ENCODE measurements at regions not wholly inside any gene's neighbourhood (a gene's known extent, or its start where the extent isn't known, plus 50 kb on each side); places are given as distances from the start of the nearest gene placed in this dataset.

DNA sequence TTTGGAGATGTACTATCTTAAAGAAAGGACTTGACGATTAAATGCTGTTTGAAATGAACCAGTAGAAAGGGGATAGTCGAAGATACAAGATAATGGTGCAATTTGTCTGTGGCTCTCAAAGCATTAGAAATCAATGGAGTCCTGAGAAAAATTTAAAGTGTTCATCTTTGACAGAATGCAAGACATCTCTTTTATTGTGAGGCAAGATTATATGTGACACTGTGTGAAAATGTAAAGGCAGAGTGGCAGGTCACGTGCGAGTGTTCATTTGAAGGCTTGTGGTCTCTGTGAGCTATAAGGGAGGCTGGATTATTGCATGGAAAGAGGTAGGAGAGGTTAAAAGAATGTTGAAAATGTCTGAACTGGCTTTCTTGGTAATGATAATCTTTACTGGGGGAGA, 709.2 kb downstream of the DSC3 start:
- Histone ChIP-seq H3K18ac (ENCODE audit: extremely low read depth, low read length) (no peak overlapping the region), H3K4me3 (ENCODE audit: extremely low read depth in 1 of 4, insufficient read depth in 2 of 4, low read depth in 3 of 4, low read length in 4 of 4) (no peak overlapping the region), H3K79me2 (ENCODE audit: control insufficient read depth in 1 of 2, insufficient read depth in 2 of 2, low read length in 2 of 2) (no peaks in the 10 kb centered on the region), H3K27me3 (replicated peaks in 1 of 4; ENCODE audit: control insufficient read depth in 3 of 4, extremely low read depth in 1 of 4, insufficient read depth in 3 of 4, low read length in 3 of 4) (no peaks in the 10 kb centered on the region), H4K20me1 (replicated peaks in 1 of 2; ENCODE audit: control insufficient read depth in 1 of 2, insufficient read depth in 2 of 2, low read length in 2 of 2) (no peaks in the 10 kb centered on the region), H4K5ac (ENCODE audit: insufficient read length, low read depth, low read length) (no peak overlapping the region), H3K9ac (replicated peaks in 1 of 4; ENCODE audit: extremely low read depth in 1 of 4, low read depth in 3 of 4, low read length in 3 of 4) (no peak overlapping the region), H4K8ac (ENCODE audit: extremely low read depth, insufficient read depth, low read length) (no peak overlapping the region), H3K36me3 (ENCODE audit: control insufficient read depth in 2 of 4, insufficient read depth in 4 of 4, low read length in 3 of 4) (no peaks in the 10 kb centered on the region), H3K23me2 (ENCODE audit: low read depth, low read length) (no peaks in the 10 kb centered on the region), H3K27ac (ENCODE audit: low read depth, low read length) (no peak overlapping the region), H3K56ac (replicated peaks; ENCODE audit: insufficient read length, low read depth, low read length) (no peak overlapping the region), H2BK12ac (ENCODE audit: low read depth, low read length) (no peak overlapping the region), H3K4ac (replicated peaks; ENCODE audit: insufficient read length, low read depth, low read length) (no peak overlapping the region), H2AK5ac (ENCODE audit: low read depth, low read length) (no peak overlapping the region), H2BK20ac (ENCODE audit: low read length) (no peak overlapping the region), H3K23ac (ENCODE audit: insufficient read length) (no peak overlapping the region), H2BK120ac (replicated peaks; ENCODE audit: low read depth, low read length) (no peak overlapping the region), H3K4me2 (ENCODE audit: insufficient read depth in 1 of 2, low read depth in 2 of 2, low read length in 2 of 2) (no peak overlapping the region), H2BK5ac (ENCODE audit: low read depth, low read length) (no peak overlapping the region), H3K14ac (ENCODE audit: insufficient read length) (no peak overlapping the region), H3K9me3 (ENCODE audit: insufficient read depth in 2 of 2, low read depth in 1 of 2, low read length in 1 of 2) (no peaks in the 10 kb centered on the region), H2BK15ac (ENCODE audit: low read length) (no peak overlapping the region), H4K91ac (replicated peaks; ENCODE audit: insufficient read length, low read length) (no peak overlapping the region), H3K4me1 (replicated peaks in 1 of 4; ENCODE audit: control insufficient read depth in 3 of 4, insufficient read depth in 4 of 4, low read length in 3 of 4) (no peaks in the 10 kb centered on the region), H3K79me1 (ENCODE audit: low read depth, low read length) (no peaks in the 10 kb centered on the region), H2AFZ (ENCODE audit: low read length) (no peak overlapping the region)
- DNase-seq (ENCODE audit: low read depth in 1 of 2, low spot score in 2 of 2) (no peak), FAIRE-seq (no peak)
- 89% methylated on average over 4 of the region's 4 CpGs; no CpG with 5 or more reads in 1 of the 2 experiments for WGBS, 2 experiments (ENCODE audit: extremely low coverage in 1 of 2, insufficient coverage in 1 of 2, insufficient read length in 1 of 2, insufficient replicate concordance in 2 of 2, low coverage in 1 of 2, low lambda C conversion rate in 2 of 2, missing lambda C conversion rate in 1 of 2)
- ChIA-PET CTCF (ENCODE audit: partially characterized antibody) (interaction anchor here (0.6 kb wide), 2 partner anchors 844 to 1886 kb away, joined by 3 to 5 read pairs; no protein-coding TSS in a partner anchor), POLR2A (ENCODE audit: partially characterized antibody) (no interaction called here)
- TF ChIP-seq SIRT6 (IDR thresholded peaks at IDR 0.05; ENCODE audit: low read length) (no peak), NANOG (IDR thresholded peaks at IDR 0.05; ENCODE audit: insufficient read depth, low read depth, low read length, poor library complexity, severe bottlenecking) (no peak), TAF1 (IDR thresholded peaks at IDR 0.05; ENCODE audit: low read depth, low read length) (no peak), RBBP5 (IDR thresholded peaks at IDR 0.05; ENCODE audit: borderline replicate concordance, low read depth, low read length) (no peak), TCF12 (IDR thresholded peaks at IDR 0.05; ENCODE audit: low read depth, low read length) (no peak), ZNF274 (IDR thresholded peaks at IDR 0.05; ENCODE audit: borderline replicate concordance, extremely low read depth, low read length) (no peak), SIN3A (conservative IDR thresholded peaks at IDR 0.05 in 1 of 2, IDR thresholded peaks at IDR 0.05 in 1 of 2; ENCODE audit: low read depth in 1 of 2, low read length in 2 of 2) (no peak), PHF8 (conservative IDR thresholded peaks at IDR 0.05; ENCODE audit: low read depth, low read length) (no peak), TEAD4 (IDR thresholded peaks at IDR 0.05; ENCODE audit: low read depth, low read length) (no peak), ATF2 (IDR thresholded peaks at IDR 0.05; ENCODE audit: low read length) (no peak), POLR2AphosphoS5 (IDR thresholded peaks at IDR 0.05; ENCODE audit: low read depth, low read length) (no peak)
- TF ChIP-seq, protein P1, sequence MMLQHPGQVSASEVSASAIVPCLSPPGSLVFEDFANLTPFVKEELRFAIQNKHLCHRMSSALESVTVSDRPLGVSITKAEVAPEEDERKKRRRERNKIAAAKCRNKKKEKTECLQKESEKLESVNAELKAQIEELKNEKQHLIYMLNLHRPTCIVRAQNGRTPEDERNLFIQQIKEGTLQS (IDR thresholded peaks at IDR 0.05; ENCODE audit: insufficient read depth, low read depth, low read length), result no peak
